Body of pancreas (tissue), 4 donors: ENCODE measurements at regions not wholly inside any gene's neighbourhood (a gene's known extent, or its start where the extent isn't known, plus 50 kb on each side); places are given as distances from the start of the nearest gene placed in this dataset.

Experiments used
- ATAC-seq: fragments of 150-250 bp; one replicate; pipeline ENCODE4 v1.9.1; 2016
- DNase-seq, 4 donors: peaks; one replicate each; pipeline ENCODE4 v3.0.0-alpha.2; 2019
- H3K27ac ChIP-seq, 4 donors: fragments of 200-600 bp; sonication (generic); 1 replicate in 3 of 4; 2 replicates in 1 of 4; pipeline versions ENCODE4 v1.5.1 to v1.6.1; 2016 to 2019; ENCODE audit warnings: mild to moderate bottlenecking in 1 of 4, mixed read lengths in 1 of 4, moderate library complexity in 1 of 4
- H3K27me3 ChIP-seq, 2 donors: fragments of 200-600 bp; sonication (generic); one replicate each; pipeline ENCODE4 v1.6.0; 2016; ENCODE audit warnings: mild to moderate bottlenecking in 1 of 2
- H3K36me3 ChIP-seq, 2 donors: fragments of 200-600 bp; sonication (generic); replicated peaks in 1 of 2; 2 replicates each; pipeline ENCODE4 v1.5.1; 2016; ENCODE audit warnings: low read depth in 2 of 2; ENCODE audit not compliant: insufficient read depth in 1 of 2
- H3K4me1 ChIP-seq: fragments of 200-600 bp; sonication (generic); one replicate; pipeline ENCODE4 v1.6.0; 2016
- H3K4me3 ChIP-seq, 2 donors: fragments of 200-600 bp; sonication (generic); 1 replicate in 1 of 2; 2 replicates in 1 of 2; pipeline ENCODE4 v1.5.1; 2016 to 2019
- H3K9me3 ChIP-seq, 3 donors: fragments of 200-600 bp; sonication (generic); 1 replicate in 2 of 3; 2 replicates in 1 of 3; pipeline ENCODE4 v1.5.1; 2016
- CTCF ChIP-seq, 7 experiments: fragments of 450-650 bp in 4 of 7; fragments of 200-600 bp in 3 of 7; sonication (generic) in 3 of 7; IDR thresholded peaks; one replicate each; pipeline ENCODE4 v1.5.1; 2016 to 2019; ENCODE audit warnings: antibody characterized with exemption in 7 of 7
- POLR2A ChIP-seq, 3 donors: fragments of 450-650 bp; IDR thresholded peaks; one replicate each; pipeline ENCODE4 v1.6.1; 2016; ENCODE audit warnings: antibody characterized with exemption in 3 of 3, mild to moderate bottlenecking in 2 of 3
- WGBS, 2 donors: methylation state at CpG; one replicate each; pipeline ENCODE4 v1.1.5; 2017; 5-methylcytosine and 5-hydroxymethylcytosine counted together
- intact Hi-C: fragments of 100-400 bp; cut with DNase I; formaldehyde crosslinking; loops from one replicate; pipeline ENCODE4 v1.15.1; 2023

GRCh38 chr11:80698637-80699036 is 1257.8 kb upstream of the TENM4 start:
- H3K9me3 ChIP-seq = no peaks in the 10 kb centered on the region
- ATAC-seq (no peak), DNase-seq (no peak)
- TF ChIP-seq CTCF (IDR thresholded peaks at IDR 0.05) (no peak), POLR2A (IDR thresholded peaks at IDR 0.05) (no peak)
- intact Hi-C loops = no loop called here
- no peaks in the 10 kb centered on the region for H3K27me3 ChIP-seq
- H3K36me3 ChIP-seq = no peaks in the 10 kb centered on the region
- no peaks in the 10 kb centered on the region for H3K4me1 ChIP-seq
- 56 to 73% methylated on average over 1 of the region's 1 CpG for WGBS, 2 donors
- no peak overlapping the region for H3K27ac ChIP-seq
- no peak overlapping the region for H3K4me3 ChIP-seq

GRCh38 chr11:80694385-80694784 is 1253.6 kb upstream of the TENM4 start:
- Histone ChIP-seq H3K4me3 (no peak overlapping the region), H3K27me3 (no peaks in the 10 kb centered on the region), H3K36me3 (no peaks in the 10 kb centered on the region), H3K4me1 (no peaks in the 10 kb centered on the region), H3K9me3 (no peaks in the 10 kb centered on the region), H3K27ac (no peak overlapping the region)
- TF ChIP-seq CTCF (IDR thresholded peaks at IDR 0.05) (no peak), POLR2A (IDR thresholded peaks at IDR 0.05) (no peak)
- ATAC-seq (no peak), DNase-seq (no peak)
- intact Hi-C loops = no loop called here

GRCh38 chr11:80687941-80688340 is 1247.1 kb upstream of the TENM4 start:
- WGBS, 2 donors = 49 to 53% methylated on average over 2 of the region's 2 CpGs
- TF ChIP-seq CTCF (IDR thresholded peaks at IDR 0.05) = no peak
- no peak for TF ChIP-seq POLR2A (IDR thresholded peaks at IDR 0.05)
- H3K9me3 ChIP-seq = no peaks in the 10 kb centered on the region
- H3K4me1 ChIP-seq = no peaks in the 10 kb centered on the region
- H3K36me3 ChIP-seq = no peaks in the 10 kb centered on the region
- H3K27me3 ChIP-seq = no peaks in the 10 kb centered on the region
- intact Hi-C loops = no loop called here
- DNase-seq (no peak), ATAC-seq (no peak)
- no peak overlapping the region for H3K4me3 ChIP-seq
- no peak overlapping the region for H3K27ac ChIP-seq

- H3K9me3 ChIP-seq = no peaks in the 10 kb centered on the region
- 73 to 77% methylated on average over 4 of the region's 4 CpGs for WGBS, 2 donors
- H3K36me3 ChIP-seq = no peaks in the 10 kb centered on the region
- H3K4me3 ChIP-seq = no peak overlapping the region
- no peak overlapping the region for H3K27ac ChIP-seq
- TF ChIP-seq POLR2A (IDR thresholded peaks at IDR 0.05) (no peak), CTCF (IDR thresholded peaks at IDR 0.05) (no peak)
- DNase-seq (no peak), ATAC-seq (no peak)
- intact Hi-C loops = no loop called here
- H3K4me1 ChIP-seq = no peaks in the 10 kb centered on the region
- no peaks in the 10 kb centered on the region for H3K27me3 ChIP-seq
Observed at GRCh38 chr11:80686889-80687288, 1246.1 kb upstream of the TENM4 start.

- Histone ChIP-seq H3K36me3 (no peaks in the 10 kb centered on the region), H3K4me3 (no peak overlapping the region), H3K9me3 (no peaks in the 10 kb centered on the region), H3K27ac (no peak overlapping the region), H3K27me3 (no peaks in the 10 kb centered on the region), H3K4me1 (no peaks in the 10 kb centered on the region)
- DNase-seq (no peak), ATAC-seq (no peak)
- intact Hi-C loops = no loop called here
- TF ChIP-seq POLR2A (IDR thresholded peaks at IDR 0.05) (no peak), CTCF (IDR thresholded peaks at IDR 0.05) (no peak)
Observed at GRCh38 chr11:80673566-80673965, 1232.7 kb upstream of the TENM4 start.
